ENCODE measurements at regions not wholly inside any gene's neighbourhood (a gene's known extent, or its start where the extent isn't known, plus 50 kb on each side); places are given as distances from the start of the nearest gene placed in this dataset.

DNA sequence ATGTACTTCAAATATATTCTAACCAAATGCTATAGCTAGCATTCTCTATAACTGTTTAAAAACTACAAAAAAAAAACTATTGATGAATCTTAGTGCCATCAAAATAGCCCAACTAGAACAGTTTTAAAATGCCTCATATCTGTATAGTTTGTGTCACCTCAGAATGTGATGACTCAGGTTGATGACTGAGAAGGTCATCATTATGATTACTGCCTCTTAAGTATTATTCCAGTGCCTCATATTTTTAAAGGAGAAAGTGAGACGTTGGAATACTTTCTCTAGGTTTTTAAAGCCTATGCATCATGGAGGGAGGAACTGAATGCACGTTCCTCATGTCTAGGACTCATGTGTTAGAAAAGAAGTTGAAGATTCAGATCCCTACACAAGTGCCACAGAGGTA, 88.2 kb downstream of the TMA16 start:
- ATAC-seq: no peak
- Histone ChIP-seq H3K9me3 (no peaks in the 10 kb centered on the region), H3K4me1 (no peaks in the 10 kb centered on the region), H3K4me3 (no peak overlapping the region), H3K36me3 (no peaks in the 10 kb centered on the region), H3K27ac (no peak overlapping the region), H3K27me3 (no peaks in the 10 kb centered on the region)
- TF ChIP-seq, protein P1, sequence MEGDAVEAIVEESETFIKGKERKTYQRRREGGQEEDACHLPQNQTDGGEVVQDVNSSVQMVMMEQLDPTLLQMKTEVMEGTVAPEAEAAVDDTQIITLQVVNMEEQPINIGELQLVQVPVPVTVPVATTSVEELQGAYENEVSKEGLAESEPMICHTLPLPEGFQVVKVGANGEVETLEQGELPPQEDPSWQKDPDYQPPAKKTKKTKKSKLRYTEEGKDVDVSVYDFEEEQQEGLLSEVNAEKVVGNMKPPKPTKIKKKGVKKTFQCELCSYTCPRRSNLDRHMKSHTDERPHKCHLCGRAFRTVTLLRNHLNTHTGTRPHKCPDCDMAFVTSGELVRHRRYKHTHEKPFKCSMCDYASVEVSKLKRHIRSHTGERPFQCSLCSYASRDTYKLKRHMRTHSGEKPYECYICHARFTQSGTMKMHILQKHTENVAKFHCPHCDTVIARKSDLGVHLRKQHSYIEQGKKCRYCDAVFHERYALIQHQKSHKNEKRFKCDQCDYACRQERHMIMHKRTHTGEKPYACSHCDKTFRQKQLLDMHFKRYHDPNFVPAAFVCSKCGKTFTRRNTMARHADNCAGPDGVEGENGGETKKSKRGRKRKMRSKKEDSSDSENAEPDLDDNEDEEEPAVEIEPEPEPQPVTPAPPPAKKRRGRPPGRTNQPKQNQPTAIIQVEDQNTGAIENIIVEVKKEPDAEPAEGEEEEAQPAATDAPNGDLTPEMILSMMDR (IDR thresholded peaks at IDR 0.05): no peak
- intact Hi-C loops (cut with DNase I): no loop called here
- no peak for DNase-seq

DNA sequence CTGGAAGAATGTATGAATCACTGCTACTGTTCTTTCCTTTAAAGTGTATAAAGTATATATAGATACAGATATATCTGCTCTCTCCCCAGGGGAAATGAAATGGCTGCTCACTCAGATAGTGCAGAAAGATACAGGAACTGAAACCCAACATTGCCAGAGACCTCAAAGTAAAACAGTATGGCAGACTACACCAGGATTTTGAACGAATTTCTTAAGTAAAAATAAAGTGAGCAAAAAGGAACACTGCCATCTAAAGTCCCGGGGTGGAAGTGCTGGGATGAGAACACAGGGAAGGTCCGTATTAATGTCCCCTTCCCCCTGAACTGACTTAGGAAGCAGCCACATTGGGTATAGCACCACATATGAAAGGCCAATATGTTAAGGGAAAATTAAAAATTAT, 93.4 kb downstream of the TMA16 start:
- no peak overlapping the region for H3K4me3 ChIP-seq
- no peak overlapping the region for H3K27ac ChIP-seq
- H3K36me3 ChIP-seq: no peaks in the 10 kb centered on the region
- TF ChIP-seq, protein P1 (IDR thresholded peaks at IDR 0.05): no peak
- intact Hi-C loops (cut with DNase I): no loop called here
- no peaks in the 10 kb centered on the region for H3K27me3 ChIP-seq
- H3K9me3 ChIP-seq: no peaks in the 10 kb centered on the region
- ATAC-seq (no peak), DNase-seq (no peak)
- H3K4me1 ChIP-seq: peaks cover 0 to 9% of the 10 kb centered on the region in 2 donors

DNA sequence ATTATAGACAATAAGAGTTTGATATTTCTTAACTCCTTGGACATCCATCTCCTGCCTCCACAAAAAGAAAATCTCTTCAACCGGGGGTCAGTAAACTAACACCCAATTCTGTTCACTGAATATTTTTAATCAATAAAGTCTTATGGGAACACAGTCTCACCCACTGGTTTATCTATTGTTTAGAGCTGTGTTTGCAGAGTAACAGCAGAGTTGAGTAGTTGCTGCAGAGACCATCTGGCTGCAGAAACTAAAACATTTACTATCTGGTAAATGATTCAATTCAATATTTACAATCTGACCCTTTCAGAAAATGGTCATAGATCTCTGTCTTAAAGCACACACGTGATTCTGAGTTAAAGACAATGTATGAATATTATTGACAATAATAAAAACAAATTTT, 94.0 kb downstream of the TMA16 start:
- intact Hi-C loops (cut with DNase I): no loop called here
- Histone ChIP-seq H3K27ac (no peak overlapping the region), H3K4me1 (peaks cover 0 to 11% of the 10 kb centered on the region in 2 donors), H3K27me3 (no peaks in the 10 kb centered on the region), H3K36me3 (no peaks in the 10 kb centered on the region), H3K9me3 (no peaks in the 10 kb centered on the region), H3K4me3 (no peak overlapping the region)
- DNase-seq (no peak), ATAC-seq (no peak)
- TF ChIP-seq, protein P1 (IDR thresholded peaks at IDR 0.05): no peak

DNA sequence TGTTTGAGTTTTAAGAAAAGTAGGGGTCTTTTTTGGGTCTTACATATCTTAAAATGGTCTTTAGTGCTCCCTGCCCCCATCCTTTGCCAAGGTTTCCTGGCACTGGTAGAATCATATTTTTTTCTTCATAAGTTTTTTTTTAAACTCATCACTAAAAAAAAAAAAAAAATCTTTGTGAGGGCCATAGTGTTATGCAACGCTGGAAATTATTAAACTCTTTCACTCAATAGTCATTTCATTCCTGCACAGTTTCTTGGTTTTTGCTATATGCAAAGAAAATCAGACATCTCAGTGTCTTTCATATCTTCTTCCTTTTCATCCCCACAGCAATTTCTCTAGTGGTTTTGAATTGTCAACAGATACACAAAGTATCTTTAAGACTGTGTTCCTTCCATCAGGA, 95.6 kb downstream of the TMA16 start:
- Histone ChIP-seq H3K4me1 (peaks cover 0 to 15% of the 10 kb centered on the region in 2 donors), H3K36me3 (no peaks in the 10 kb centered on the region), H3K27ac (no peak overlapping the region), H3K4me3 (no peak overlapping the region), H3K27me3 (no peaks in the 10 kb centered on the region), H3K9me3 (no peaks in the 10 kb centered on the region)
- ATAC-seq (no peak), DNase-seq (no peak)
- intact Hi-C loops (cut with DNase I): no loop called here
- TF ChIP-seq, protein P1 (IDR thresholded peaks at IDR 0.05): no peak

DNA sequence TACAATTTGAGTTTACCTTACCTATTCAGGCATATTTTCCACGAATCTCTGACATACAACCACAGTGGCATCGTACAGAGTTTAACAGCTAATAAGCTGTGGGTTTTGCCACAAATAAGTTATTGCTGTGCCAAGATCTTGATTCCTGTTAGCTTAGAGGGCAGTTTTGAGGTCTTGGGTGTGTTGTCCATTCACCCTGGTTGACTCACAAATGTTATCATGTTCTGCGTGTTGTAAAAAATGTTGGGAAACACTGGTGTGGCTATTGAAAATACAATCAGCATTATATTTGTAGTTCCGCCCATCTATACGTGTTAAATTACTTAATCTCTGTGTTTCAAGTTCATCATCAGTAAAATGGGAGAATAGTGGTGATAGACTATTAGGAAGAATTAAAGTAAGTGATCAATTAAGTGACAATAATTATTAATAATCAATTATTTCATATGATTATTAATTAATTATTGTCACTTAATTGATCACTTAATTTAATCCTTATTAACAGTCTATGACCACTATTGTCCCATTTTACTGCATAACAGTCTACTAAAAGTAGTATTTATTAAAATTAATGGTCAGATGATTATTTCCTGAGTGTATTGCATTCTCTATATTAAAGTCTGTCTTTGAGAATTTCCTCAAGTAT, 96.3 kb downstream of the TMA16 start:
- TF ChIP-seq, protein P1 (IDR thresholded peaks at IDR 0.05): no peak
- no peak for ATAC-seq
- no peak for DNase-seq
- Histone ChIP-seq H3K36me3 (no peaks in the 10 kb centered on the region), H3K4me3 (no peak overlapping the region), H3K9me3 (no peaks in the 10 kb centered on the region), H3K27me3 (no peaks in the 10 kb centered on the region), H3K27ac (peak overlapping the region in 1 of 2 donors; percentile 71), H3K4me1 (peaks cover 0 to 18% of the 10 kb centered on the region in 2 donors)
- intact Hi-C loops (cut with DNase I): no loop called here

Measured in left lung (tissue), 4 donors.